ENCODE measurements at regions not wholly inside any gene's neighbourhood (a gene's known extent, or its start where the extent isn't known, plus 50 kb on each side); places are given as distances from the start of the nearest gene placed in this dataset.

- in situ Hi-C loops (cut with HindIII; ENCODE audit: extremely low pct_ligation_motif_present, low pct_unique_long_range_greater_than_20kb) (no loop called here), intact Hi-C loops (cut with micrococcal nuclease; ENCODE audit: unreplicated experiment) (no loop called here)
- ATAC-seq (no peak), FAIRE-seq (no peak), DNase-seq (ENCODE audit: low spot score) (no peak)
- Histone ChIP-seq H3K27me3 (ENCODE audit: control insufficient read depth in 1 of 2, insufficient read depth in 2 of 2, low read length in 2 of 2) (no peaks in the 10 kb centered on the region), H3K9me3 (ENCODE audit: low read length) (no peaks in the 10 kb centered on the region), H3K27ac (ENCODE audit: extremely low read length, insufficient read depth, low read length) (no peak overlapping the region), H3K4me3 (replicated peaks in 1 of 3; ENCODE audit: insufficient read depth in 1 of 3, low read depth in 2 of 3, low read length in 3 of 3) (no peak overlapping the region), H2AFZ (ENCODE audit: low read length) (no peak overlapping the region), H3K36me3 (replicated peaks in 1 of 2; ENCODE audit: control insufficient read depth in 1 of 2, insufficient read depth in 2 of 2, low read length in 2 of 2) (no peaks in the 10 kb centered on the region), H3K4me1 (ENCODE audit: insufficient read depth, low read length) (no peaks in the 10 kb centered on the region), H4K20me1 (ENCODE audit: insufficient read depth, low read length) (no peaks in the 10 kb centered on the region), H3K4me2 (ENCODE audit: low read depth, low read length) (no peak overlapping the region), H3K9ac (ENCODE audit: insufficient read depth, low read depth, low read length) (no peak overlapping the region), H3K79me2 (ENCODE audit: insufficient read depth, low read length) (no peaks in the 10 kb centered on the region)
- TF ChIP-seq FOXP1 (IDR thresholded peaks at IDR 0.05) (no peak), FOXP1 (CRISPR knock-in tag; IDR thresholded peaks at IDR 0.05) (no peak), ZNF142 (CRISPR knock-in tag; IDR thresholded peaks at IDR 0.05) (no peak), ZZZ3 (CRISPR knock-in tag; IDR thresholded peaks at IDR 0.05; ENCODE audit: borderline replicate concordance) (no peak), ZNF652 (CRISPR knock-in tag; IDR thresholded peaks at IDR 0.05; ENCODE audit: borderline replicate concordance, low read depth) (no peak), DPF2 (CRISPR knock-in tag; IDR thresholded peaks at IDR 0.05; ENCODE audit: borderline replicate concordance, low read depth) (no peak), KLF15 (CRISPR knock-in tag; IDR thresholded peaks at IDR 0.05; ENCODE audit: borderline replicate concordance) (no peak), HNF1B (CRISPR knock-in tag; IDR thresholded peaks at IDR 0.05) (no peak)
- WGBS (ENCODE audit: low lambda C conversion rate), result 13% methylated on average over 3 of the region's 3 CpGs
- ChIA-PET CTCF (ENCODE audit: low intra/inter-chr PET ratio, low total read pairs) (no interaction called here), POLR2A (no interaction called here)
- BruUV-seq (replicated peaks), result no TSS peak
Observed at GRCh38 chr6:145329257-145329656, 406.1 kb downstream of the EPM2A start.

Data from HepG2 (cell line).